GM12873 (cell line): ENCODE measurements at regions not wholly inside any gene's neighbourhood (a gene's known extent, or its start where the extent isn't known, plus 50 kb on each side); places are given as distances from the start of the nearest gene placed in this dataset.

Source experiments
- TF ChIP-seq, protein P1 (sequence below): IDR thresholded peaks from 2 replicates; pipeline ENCODE4 v1.5.1; 2012; ENCODE audit warnings: low read depth, mild to moderate bottlenecking, moderate library complexity, low read length, control low read depth; ENCODE audit not compliant: insufficient read depth; ENCODE audit errors: missing control alignments

DNA sequence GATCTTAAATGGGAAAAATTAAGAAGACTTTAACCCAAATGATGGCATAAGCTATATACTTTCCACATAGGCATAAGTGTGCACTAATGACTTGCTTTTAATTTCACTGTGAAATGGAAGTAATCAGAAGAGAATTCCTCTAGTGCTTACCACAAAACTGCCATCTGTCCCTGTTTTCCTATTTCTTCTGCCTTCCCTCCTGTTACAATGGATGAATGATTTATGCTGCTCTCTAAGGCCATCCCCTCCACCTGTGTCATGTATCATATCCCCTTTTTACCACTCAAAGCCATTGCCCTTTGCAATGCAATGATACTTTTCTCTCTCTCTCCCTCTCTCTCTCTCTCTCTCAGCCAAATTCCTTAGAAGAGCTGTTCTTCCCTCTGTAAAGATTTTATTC lies 109.1 kb downstream of the C12orf50 start:
- TF ChIP-seq, protein P1, sequence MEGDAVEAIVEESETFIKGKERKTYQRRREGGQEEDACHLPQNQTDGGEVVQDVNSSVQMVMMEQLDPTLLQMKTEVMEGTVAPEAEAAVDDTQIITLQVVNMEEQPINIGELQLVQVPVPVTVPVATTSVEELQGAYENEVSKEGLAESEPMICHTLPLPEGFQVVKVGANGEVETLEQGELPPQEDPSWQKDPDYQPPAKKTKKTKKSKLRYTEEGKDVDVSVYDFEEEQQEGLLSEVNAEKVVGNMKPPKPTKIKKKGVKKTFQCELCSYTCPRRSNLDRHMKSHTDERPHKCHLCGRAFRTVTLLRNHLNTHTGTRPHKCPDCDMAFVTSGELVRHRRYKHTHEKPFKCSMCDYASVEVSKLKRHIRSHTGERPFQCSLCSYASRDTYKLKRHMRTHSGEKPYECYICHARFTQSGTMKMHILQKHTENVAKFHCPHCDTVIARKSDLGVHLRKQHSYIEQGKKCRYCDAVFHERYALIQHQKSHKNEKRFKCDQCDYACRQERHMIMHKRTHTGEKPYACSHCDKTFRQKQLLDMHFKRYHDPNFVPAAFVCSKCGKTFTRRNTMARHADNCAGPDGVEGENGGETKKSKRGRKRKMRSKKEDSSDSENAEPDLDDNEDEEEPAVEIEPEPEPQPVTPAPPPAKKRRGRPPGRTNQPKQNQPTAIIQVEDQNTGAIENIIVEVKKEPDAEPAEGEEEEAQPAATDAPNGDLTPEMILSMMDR = no peak

GRCh38 chr12:87901457-87901856 lies 127.7 kb downstream of the C12orf50 start:
- TF ChIP-seq, protein P1 = no peak

- TF ChIP-seq, protein P1 = no peak
Observed at GRCh38 chr12:87897662-87898061, 131.5 kb downstream of the C12orf50 start.

GRCh38 chr12:87883806-87884205 lies 145.4 kb downstream of the C12orf50 start:
- TF ChIP-seq, protein P1 = no peak

GRCh38 chr12:87879141-87879540 lies 150.1 kb downstream of the C12orf50 start:
- TF ChIP-seq, protein P1 = no peak

GRCh38 chr12:87870493-87871460 lies 158.4 kb downstream of the C12orf50 start:
- TF ChIP-seq, protein P1 = no peak

- TF ChIP-seq, protein P1 = no peak
Observed at GRCh38 chr12:87870061-87870460, 159.1 kb downstream of the C12orf50 start.
